OCI-LY1 (cell line): ENCODE measurements at regions not wholly inside any gene's neighbourhood (a gene's known extent, or its start where the extent isn't known, plus 50 kb on each side); places are given as distances from the start of the nearest gene placed in this dataset.

Source experiments
- EZH2 ChIP-seq: fragments of 200-600 bp; sonication (generic), shearing (Covaris generic); IDR thresholded peaks from 2 replicates; pipeline ENCODE4 v1.8.0; 2017; ENCODE audit warnings: borderline replicate concordance, mixed run types, mild to moderate bottlenecking, antibody characterized with exemption, low read length, moderate library complexity, mixed read lengths
- TF ChIP-seq, protein P1 (sequence below): fragments of 200-600 bp; sonication (generic), shearing (Covaris generic); IDR thresholded peaks from 2 replicates; pipeline ENCODE4 v1.5.1; 2017; ENCODE audit warnings: mild to moderate bottlenecking, antibody characterized with exemption, low read length, moderate library complexity, mixed read lengths

GRCh38 chr6:97461218-97461617, 178.2 kb upstream of the MMS22L start:
- TF ChIP-seq, protein P1, sequence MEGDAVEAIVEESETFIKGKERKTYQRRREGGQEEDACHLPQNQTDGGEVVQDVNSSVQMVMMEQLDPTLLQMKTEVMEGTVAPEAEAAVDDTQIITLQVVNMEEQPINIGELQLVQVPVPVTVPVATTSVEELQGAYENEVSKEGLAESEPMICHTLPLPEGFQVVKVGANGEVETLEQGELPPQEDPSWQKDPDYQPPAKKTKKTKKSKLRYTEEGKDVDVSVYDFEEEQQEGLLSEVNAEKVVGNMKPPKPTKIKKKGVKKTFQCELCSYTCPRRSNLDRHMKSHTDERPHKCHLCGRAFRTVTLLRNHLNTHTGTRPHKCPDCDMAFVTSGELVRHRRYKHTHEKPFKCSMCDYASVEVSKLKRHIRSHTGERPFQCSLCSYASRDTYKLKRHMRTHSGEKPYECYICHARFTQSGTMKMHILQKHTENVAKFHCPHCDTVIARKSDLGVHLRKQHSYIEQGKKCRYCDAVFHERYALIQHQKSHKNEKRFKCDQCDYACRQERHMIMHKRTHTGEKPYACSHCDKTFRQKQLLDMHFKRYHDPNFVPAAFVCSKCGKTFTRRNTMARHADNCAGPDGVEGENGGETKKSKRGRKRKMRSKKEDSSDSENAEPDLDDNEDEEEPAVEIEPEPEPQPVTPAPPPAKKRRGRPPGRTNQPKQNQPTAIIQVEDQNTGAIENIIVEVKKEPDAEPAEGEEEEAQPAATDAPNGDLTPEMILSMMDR, result no peak
- no peak for TF ChIP-seq EZH2
